ENCODE measurements at regions not wholly inside any gene's neighbourhood (a gene's known extent, or its start where the extent isn't known, plus 50 kb on each side); places are given as distances from the start of the nearest gene placed in this dataset.

DNA sequence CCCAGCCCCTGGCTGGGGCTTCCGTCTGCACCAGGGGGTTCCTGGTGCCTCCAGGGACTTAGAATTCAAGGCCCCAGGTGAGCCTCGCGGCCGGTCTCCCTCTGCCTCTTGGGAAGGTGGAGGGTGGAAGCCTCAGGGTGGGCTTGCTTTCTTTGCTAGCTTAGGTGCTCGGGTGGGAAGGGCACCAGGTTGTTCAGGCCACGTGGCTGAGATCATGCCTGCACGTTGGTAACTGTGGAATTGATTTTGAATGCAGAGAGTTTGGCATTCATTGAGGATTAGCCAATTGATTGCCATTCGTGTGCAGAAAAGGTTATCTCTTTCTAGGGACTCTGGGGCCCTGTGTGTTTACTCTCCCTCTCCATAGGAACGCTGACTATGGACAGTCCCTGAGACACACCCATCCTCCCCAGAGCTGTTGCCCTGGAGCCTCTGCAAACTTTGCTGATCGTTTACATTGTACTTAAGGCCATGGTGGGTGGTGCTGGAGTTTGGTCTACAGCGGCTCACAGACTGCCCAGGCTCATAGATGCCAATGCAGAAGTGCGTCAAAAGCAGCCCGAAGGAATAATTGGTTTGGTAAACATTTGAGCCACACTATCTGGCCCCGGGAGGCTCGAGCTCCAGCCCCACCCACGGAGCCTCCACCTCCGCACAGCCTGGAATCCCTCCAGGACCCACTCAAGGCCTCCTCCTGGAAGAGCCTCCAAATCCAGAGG, 1457.7 kb downstream of the BRD1 start (continued):
- TF ChIP-seq, protein P1, sequence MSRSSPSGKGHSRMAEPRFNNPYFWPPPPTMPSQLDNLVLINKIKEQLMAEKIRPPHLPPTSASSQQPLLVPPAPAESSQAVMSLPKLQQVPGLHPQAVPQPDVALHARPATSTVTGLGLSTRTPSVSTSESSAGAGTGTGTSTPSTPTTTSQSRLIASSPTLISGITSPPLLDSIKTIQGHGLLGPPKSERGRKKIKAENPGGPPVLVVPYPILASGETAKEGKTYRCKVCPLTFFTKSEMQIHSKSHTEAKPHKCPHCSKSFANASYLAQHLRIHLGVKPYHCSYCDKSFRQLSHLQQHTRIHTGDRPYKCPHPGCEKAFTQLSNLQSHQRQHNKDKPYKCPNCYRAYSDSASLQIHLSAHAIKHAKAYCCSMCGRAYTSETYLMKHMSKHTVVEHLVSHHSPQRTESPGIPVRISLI (CRISPR knock-in tag; IDR thresholded peaks at IDR 0.05; ENCODE audit: borderline replicate concordance) = no peak
- TF ChIP-seq NONO (IDR thresholded peaks at IDR 0.05) (no peak), NONO (CRISPR knock-in tag; conservative IDR thresholded peaks at IDR 0.05) (no peak), ZNF292 (CRISPR knock-in tag; IDR thresholded peaks at IDR 0.05; ENCODE audit: borderline replicate concordance, low read depth) (no peak), ZNF20 (CRISPR knock-in tag; IDR thresholded peaks at IDR 0.05) (no peak), FOXA1 (IDR thresholded peaks at IDR 0.05) (no peak), FOXA1 (CRISPR knock-in tag; IDR thresholded peaks at IDR 0.05) (peak; percentile 74), SIN3B (IDR thresholded peaks at IDR 0.05; ENCODE audit: low read length) (no peak), ZFP41 (CRISPR knock-in tag; IDR thresholded peaks at IDR 0.05; ENCODE audit: borderline replicate concordance) (no peak), ZNF3 (CRISPR knock-in tag; IDR thresholded peaks at IDR 0.05) (no peak), HIVEP1 (CRISPR knock-in tag; IDR thresholded peaks at IDR 0.05) (no peak), REXO4 (CRISPR knock-in tag; IDR thresholded peaks at IDR 0.05; ENCODE audit: borderline replicate concordance) (no peak), RAD21 (CRISPR knock-in tag; IDR thresholded peaks at IDR 0.05) (no peak), SRSF9 (IDR thresholded peaks at IDR 0.05; ENCODE audit: borderline replicate concordance, insufficient read depth, low read depth, low read length, poor library complexity, severe bottlenecking) (no peak), RFXAP (CRISPR knock-in tag; IDR thresholded peaks at IDR 0.05; ENCODE audit: borderline replicate concordance) (no peak), ZNF644 (CRISPR knock-in tag; IDR thresholded peaks at IDR 0.05; ENCODE audit: low read depth) (peak; percentile 20; the same call in 1 of the 2 replicates), ZFP90 (CRISPR knock-in tag; IDR thresholded peaks at IDR 0.05; ENCODE audit: borderline replicate concordance) (no peak), ATF7-NPFF (CRISPR knock-in tag; IDR thresholded peaks at IDR 0.05; ENCODE audit: low read depth) (no peak), FOSL1 (CRISPR knock-in tag; IDR thresholded peaks at IDR 0.05; ENCODE audit: borderline replicate concordance) (no peak)
- TF ChIP-seq, protein P2, sequence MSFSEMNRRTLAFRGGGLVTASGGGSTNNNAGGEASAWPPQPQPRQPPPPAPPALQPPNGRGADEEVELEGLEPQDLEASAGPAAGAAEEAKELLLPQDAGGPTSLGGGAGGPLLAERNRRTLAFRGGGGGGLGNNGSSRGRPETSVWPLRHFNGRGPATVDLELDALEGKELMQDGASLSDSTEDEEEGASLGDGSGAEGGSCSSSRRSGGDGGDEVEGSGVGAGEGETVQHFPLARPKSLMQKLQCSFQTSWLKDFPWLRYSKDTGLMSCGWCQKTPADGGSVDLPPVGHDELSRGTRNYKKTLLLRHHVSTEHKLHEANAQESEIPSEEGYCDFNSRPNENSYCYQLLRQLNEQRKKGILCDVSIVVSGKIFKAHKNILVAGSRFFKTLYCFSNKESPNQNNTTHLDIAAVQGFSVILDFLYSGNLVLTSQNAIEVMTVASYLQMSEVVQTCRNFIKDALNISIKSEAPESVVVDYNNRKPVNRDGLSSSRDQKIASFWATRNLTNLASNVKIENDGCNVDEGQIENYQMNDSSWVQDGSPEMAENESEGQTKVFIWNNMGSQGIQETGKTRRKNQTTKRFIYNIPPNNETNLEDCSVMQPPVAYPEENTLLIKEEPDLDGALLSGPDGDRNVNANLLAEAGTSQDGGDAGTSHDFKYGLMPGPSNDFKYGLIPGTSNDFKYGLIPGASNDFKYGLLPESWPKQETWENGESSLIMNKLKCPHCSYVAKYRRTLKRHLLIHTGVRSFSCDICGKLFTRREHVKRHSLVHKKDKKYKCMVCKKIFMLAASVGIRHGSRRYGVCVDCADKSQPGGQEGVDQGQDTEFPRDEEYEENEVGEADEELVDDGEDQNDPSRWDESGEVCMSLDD (CRISPR knock-in tag; IDR thresholded peaks at IDR 0.05; ENCODE audit: borderline replicate concordance) = no peak
- TF ChIP-seq, protein P3, sequence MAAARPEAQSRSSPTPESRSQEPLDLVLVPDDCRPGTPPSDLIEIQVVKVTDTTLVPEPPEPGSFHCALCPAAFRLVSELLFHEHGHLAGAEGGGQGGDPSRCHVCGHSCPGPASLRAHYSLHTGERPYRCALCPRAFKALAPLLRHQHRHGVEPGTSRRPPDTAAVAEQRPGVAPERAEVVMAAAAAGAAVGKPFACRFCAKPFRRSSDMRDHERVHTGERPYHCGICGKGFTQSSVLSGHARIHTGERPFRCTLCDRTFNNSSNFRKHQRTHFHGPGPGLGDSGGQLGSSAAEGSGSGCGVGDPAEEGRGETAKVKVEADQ (CRISPR knock-in tag; IDR thresholded peaks at IDR 0.05; ENCODE audit: borderline replicate concordance) = no peak
- TF ChIP-seq, protein P4, sequence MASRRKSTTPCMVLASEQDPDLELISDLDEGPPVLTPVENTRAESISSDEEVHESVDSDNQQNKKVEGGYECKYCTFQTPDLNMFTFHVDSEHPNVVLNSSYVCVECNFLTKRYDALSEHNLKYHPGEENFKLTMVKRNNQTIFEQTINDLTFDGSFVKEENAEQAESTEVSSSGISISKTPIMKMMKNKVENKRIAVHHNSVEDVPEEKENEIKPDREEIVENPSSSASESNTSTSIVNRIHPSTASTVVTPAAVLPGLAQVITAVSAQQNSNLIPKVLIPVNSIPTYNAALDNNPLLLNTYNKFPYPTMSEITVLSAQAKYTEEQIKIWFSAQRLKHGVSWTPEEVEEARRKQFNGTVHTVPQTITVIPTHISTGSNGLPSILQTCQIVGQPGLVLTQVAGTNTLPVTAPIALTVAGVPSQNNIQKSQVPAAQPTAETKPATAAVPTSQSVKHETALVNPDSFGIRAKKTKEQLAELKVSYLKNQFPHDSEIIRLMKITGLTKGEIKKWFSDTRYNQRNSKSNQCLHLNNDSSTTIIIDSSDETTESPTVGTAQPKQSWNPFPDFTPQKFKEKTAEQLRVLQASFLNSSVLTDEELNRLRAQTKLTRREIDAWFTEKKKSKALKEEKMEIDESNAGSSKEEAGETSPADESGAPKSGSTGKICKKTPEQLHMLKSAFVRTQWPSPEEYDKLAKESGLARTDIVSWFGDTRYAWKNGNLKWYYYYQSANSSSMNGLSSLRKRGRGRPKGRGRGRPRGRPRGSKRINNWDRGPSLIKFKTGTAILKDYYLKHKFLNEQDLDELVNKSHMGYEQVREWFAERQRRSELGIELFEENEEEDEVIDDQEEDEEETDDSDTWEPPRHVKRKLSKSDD (CRISPR knock-in tag; IDR thresholded peaks at IDR 0.05; ENCODE audit: low read depth) = no peak

Data from HepG2 (cell line).